Activated T-cell treated with anti-CD3 and anti-CD28 coated beads for 1 hour (primary cell): ENCODE measurements at regions not wholly inside any gene's neighbourhood (a gene's known extent, or its start where the extent isn't known, plus 50 kb on each side); places are given as distances from the start of the nearest gene placed in this dataset.

Experiments used
- DNase-seq: peaks from one replicate; pipeline ENCODE4 v3.0.0-alpha.2; 2020; ENCODE audit warnings: low read depth

DNA sequence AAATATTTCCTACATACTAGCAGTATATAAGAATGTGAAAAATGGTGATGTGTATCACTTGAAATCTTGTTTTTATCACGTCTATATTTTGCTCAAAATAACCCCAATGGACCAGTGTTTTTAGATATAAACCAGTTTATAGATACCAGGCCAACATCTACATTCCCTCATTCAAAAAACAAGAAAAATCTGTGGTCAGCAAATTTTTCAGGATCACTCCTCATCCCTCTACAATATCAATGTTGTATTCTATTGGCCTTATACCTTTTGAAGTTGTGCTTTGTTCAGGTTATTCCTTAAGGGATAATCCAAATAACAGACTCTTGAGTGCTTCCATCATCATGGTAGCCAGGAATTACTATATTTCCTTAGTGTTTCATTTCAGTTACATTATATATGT lies 332.9 kb upstream of the ARRDC4 start:
- DNase-seq: no peak

DNA sequence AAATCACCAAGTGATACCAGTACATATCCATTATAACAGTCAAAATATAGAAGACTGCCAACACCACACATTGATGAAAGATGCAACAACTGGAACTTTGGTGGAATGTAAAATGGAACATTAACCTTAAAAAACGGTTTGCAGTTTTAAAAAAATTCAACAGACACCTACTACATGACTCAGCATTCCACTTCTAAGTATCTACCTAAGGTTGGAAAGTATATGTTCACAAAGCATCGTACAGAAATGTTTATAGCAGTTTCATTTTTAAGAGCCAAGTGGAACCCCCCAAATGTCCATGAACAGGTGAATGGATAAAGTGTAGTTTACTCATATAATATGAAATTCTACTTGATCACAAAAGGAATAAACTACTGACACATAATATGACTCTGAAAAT lies 314.7 kb upstream of the ARRDC4 start:
- DNase-seq: no peak

DNA sequence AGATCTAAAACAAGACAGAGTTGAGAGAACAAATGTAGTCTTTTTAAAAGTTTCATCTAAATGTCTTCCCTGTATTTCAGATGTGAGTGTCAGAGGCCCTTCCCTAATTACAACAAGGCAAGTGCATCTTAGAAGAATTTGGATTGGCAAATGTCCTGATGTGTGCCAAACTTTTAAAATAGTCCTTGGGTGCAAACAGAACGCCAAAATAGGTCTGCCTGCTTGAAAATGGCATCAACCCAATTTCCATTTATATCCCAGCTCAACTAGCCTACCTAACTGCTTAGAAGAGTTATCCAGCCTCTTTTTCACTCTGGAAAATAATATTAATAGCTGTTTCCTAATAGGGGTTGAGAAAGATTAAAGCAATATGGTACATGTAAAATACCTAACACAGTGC lies 311.8 kb upstream of the ARRDC4 start:
- no peak for DNase-seq

DNA sequence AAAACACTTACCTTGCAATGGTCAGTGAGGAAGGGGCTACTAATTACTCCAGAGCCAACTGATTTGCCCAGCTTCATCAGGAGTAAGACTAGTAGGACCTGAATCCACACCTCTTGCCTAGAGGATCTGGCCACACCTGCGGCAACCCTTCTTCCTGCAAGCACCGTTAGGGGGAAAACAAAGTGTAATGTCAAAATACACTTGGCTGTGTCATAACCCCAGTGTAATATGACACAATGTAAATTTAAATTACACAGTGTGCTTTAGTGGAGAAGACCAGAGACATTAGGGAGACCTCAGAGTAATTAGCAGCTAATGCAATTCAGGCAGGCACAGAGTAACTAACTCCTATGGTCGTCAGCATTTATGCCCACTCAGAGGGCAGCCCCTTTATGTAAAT lies 308.5 kb upstream of the ARRDC4 start:
- DNase-seq: no peak

DNA sequence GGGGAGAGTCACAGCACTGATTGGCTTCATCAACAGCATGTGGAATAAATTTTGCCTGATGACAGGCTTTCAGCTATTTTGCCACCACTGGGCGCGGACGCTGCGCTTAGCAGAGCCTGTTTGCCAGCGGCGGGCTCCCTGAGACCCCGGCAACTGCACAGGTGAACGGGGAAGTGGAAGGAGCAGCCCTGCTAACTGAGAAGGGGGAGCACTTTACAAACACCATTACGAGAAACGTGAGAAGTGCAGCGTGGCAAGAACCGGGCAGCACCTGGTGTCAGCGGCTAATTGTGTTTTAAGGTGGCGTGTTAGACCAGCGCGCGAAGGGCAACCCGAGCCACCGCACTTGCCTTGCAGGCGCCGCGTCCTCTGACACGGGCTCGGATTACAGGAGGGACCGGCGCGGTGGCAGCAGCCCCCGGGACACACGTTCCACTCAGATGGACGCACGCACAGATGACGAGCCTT lies 307.8 kb upstream of the ARRDC4 start:
- DNase-seq: no peak

DNA sequence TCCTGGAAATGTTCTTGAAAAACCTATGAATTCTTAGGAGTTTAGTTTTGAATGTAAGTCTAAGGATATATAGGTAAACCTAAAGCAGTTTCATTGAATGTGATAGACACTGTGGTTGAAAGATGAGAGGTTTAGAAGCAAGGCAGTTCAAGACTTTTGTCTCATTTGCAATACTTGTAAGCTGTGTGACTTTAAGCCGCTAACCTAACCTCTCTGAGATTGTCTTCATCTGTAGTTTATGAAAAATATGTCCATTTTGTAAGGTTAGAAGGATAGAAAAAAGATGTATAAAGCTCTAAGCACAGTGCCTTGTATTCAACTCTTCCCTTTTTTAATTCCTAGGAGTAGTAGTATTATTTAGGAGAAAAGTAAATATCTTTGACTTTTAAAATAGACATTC lies 306.6 kb upstream of the ARRDC4 start:
- no peak for DNase-seq

DNA sequence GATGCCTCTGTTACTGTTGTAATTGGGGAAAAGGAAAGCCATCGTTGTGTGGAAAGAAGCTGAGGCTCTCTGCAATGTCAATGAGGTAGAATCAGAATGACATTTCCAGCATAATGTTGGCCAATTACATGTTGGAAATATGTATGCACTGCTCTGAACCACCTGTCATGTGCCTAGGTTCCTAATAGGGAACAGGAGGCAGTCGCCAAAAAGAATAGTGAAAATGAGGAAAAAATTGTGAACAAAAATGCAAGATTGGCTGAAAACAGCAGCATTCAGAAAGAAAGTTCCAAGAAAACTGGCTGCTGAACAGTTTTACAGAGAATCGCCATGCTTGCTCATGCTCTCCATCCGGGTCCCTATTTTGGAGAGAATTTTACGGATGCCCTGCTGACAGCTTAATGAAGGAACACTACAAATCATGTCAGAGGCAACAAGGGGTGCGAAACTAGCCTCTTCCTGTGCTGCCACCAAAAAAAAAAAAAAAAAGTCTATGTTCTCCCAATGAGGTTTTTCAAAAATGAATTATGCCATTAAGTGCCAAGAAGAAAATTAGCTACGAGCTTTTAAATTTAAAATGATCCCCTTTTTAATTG lies 305.9 kb upstream of the ARRDC4 start:
- no peak for DNase-seq

DNA sequence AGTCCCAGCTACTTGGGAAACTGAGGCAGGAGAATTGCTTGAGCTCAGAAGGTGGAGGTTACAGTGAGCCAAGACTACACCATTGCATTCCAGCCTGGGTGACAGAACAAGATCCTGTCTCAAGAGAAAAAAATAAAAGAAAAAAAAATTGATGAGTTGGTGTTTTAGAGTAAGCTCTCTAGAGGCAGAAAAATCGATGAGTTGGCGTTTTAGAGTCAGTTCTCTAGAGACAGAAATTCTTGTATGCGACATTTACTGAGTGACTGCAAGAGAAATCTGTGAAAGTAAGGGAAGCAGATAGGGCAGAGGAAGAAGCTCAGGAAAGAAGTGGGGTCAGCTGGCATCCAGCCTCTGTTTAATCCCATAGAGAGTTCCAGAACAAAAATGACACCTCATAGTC lies 298.7 kb upstream of the ARRDC4 start:
- DNase-seq: no peak

DNA sequence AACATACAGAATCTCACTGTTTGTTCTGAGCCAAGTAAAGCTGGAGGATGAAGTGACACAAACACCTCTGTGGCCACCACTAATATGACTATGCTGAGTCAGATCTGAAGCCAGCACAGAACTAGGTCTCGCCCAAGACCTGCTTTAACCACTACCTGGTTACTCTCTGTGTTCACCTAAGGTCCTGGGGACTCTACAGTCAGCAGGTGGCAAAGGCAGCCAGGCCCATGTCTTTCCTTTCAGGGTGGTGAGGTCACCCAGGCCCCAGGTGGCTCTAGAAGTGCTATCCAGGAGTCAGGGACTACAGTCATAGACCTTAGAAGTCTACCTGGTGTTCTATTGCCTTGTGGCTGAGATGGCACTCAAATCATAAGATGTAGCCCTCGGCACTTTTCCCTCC lies 287.9 kb upstream of the ARRDC4 start:
- no peak for DNase-seq

DNA sequence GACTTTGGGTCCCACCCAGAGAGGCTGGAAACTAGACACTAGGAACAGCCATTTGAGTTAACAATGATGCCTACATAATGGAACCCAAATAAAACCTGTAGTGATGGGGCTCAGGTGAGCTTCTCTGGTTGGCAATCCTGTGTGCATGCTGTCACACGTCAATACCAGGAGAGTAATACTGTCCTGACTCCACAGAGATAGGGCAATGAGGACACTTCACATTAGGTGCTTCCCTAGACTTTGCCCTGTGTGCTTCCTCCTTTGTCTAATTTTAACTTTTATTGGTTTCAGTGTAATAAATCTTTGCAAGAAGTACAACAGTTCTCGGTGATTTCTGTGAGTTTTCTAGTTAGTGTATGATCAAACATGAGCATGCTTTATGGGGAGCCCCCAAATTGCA lies 281.8 kb upstream of the ARRDC4 start:
- DNase-seq: no peak

DNA sequence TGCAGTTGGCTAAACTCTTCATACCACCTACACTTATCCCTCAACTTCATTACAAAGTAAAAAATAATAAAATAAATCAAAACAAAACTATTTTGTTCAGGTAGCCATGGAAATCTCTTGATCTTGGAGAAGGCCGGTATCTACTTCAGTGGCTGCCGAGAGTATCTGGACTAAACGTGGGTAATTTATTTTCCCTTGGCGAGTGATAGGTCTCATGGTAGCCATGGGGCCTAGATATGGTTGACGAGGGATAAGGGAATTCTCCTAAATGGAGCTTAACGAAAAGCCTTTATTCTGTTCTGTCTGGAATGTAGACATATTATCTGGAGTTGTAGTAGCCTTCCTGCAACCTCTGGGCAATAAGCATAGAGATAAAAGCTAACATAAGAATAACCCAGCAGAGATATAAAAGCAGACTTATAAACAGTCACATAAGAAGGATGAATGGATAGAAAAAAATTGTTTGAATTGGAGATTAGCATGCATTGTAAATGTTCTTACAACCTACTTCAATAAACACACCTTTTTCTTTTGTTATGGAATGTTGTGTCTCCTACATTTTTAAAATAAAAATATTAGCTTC lies 281.3 kb upstream of the ARRDC4 start:
- no peak for DNase-seq

DNA sequence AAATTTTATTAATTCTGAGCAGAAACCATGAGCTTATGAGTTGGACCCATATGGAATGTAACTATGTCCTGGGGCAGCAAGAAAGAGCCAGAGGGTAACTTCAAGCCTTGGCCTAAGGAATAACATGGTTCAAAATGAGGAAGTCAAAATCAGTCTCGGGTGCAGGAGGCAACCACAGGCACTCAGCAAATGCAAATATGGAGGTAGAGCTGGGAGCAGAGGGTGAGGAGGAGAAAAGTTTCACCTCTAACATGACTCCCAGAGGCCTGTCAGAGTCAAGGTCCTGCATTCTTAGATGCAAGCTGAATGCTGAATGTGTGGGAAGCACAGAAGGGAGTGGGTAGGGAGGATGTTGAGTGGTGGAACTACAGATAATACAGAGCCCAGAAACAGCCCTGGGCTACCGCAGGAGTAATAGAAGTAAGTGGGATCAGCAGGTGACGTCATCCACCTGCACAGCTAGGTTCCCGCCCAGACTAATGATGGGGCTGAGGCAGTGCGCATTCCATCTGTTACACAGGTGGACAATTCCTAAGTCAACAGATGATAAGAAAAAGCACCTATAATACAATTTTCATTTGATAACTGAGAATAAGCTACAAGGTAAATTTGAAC lies 279.8 kb upstream of the ARRDC4 start:
- no peak for DNase-seq

DNA sequence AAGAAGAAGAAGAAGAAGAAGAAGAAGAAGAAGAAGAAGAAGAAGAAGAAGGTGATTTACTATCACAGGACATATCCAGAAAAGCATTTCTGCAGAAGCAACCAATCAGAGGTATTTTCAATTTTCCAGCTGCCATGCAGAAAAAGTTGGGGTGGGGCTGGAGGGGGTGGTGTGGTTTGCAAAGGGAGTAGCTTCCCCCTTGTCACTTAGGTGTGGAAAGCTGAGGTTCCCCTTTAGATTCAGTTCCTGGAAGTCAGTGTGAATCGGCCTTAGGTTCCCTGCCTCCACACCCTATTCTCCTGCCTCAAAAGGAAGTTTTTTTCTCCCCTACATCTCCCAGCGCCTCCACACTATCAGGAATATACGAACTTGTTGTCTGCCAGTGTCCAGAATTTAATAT lies 276.7 kb upstream of the ARRDC4 start:
- no peak for DNase-seq

DNA sequence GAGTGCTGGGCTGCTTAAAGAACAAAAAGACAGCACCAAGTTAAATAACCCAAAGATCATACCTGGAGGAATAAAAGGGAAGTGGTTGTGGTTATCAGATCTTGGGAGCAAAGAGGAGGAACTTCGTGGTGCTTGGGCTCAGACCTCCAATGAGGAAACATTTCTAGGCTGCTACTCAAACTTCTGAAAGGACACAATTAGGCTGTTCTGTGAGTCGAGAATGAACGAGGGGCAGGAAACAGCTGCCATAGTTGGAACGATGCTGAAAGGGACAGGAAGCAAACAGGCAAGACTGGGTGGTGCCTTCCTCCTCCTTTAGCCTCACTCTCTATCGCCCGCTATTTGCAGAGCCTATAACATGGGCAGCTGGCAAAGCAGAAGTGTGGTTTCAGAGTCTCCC lies 276.3 kb upstream of the ARRDC4 start:
- no peak for DNase-seq

DNA sequence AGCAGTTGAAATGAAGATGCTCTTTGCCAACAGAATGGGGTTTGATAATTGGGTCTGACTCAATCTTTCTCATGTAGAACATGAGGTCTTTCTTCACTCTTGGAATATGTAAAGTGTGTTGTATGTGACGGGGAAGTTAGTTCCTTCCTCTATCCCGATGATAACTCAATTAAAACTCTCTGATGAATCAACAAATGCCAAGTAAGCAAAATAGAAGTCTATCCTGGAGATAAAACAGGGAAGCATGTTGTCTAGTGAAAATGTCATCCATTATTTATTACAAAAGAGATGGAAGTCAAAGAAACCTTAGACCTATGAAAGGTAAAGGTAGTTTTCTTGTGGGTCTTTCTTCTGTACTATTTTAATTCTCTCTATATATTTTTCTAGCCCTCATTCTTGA lies 274.2 kb upstream of the ARRDC4 start:
- DNase-seq: no peak

DNA sequence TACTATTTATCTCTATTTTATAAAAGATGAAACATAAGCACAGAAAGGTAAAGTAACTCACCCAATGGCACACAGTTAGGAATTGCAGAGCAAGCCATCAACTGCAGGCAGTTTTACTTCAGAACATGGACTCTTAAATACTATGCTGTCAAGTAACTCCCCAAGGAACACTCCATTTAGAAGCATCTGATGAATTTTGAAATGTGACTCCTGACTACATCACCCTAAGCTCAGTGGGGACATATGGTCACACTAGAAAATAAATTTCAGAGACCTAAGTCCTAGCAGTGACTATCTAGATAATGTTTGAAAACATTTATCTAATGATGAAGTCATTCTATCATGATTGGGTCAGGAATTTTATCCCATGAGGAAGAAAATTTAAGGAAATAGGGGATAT lies 272.8 kb upstream of the ARRDC4 start:
- no peak for DNase-seq

DNA sequence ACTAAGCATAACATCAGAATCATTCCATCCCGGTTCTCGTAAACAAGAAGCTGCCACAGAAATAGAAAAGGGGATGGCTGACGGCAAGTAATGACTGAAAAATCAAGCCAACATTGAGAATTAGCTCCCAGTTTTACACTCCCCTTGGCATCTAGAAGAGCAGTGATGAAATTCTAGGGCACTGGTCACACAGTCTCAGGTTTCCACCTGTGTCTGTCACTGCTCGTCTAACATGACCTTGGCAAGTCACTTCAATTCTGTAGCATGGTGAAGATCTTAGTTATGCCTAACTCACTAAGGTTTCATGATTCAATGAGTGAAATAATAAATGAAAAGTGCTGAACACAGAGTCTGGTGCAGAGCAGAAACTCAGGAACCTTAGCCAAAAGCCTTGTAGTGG lies 272.3 kb upstream of the ARRDC4 start:
- DNase-seq: no peak

DNA sequence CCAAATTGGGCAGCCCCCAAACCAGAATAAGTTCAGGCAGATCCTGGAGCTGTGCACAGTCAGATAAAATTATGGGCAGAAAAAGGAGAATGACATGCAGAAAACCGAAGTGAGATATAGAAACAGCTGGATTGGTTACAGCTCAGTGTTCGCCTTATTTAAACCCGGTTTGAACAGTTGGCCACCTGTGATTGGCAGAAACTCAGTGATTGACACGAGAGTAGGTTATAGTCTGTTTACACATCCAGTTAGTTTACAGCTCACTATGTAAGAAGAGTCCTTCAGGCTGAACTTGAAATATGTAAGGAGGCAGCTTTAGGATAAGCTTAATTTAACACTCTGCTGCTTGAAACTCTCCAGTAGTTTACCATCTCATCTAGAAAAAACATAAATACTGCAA lies 271.6 kb upstream of the ARRDC4 start:
- no peak for DNase-seq

DNA sequence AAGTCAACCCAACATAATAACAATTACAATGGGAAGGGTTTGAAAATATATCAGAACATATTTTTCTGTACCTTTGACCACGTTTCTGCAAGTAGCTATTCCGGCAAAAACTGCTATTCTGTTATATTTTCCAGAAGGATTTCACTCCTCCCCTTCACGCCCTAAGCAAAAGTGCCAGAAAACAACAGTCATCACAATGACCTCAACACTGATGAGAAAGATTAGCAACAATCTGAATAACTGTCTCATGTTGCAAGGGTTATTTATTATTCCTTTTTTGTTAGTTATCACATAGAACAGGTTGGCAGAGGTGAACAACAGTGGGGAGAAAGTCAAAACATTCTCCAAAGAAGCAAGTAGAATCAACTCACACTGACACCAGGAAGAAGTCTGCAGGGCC lies 269.4 kb upstream of the ARRDC4 start:
- no peak for DNase-seq

DNA sequence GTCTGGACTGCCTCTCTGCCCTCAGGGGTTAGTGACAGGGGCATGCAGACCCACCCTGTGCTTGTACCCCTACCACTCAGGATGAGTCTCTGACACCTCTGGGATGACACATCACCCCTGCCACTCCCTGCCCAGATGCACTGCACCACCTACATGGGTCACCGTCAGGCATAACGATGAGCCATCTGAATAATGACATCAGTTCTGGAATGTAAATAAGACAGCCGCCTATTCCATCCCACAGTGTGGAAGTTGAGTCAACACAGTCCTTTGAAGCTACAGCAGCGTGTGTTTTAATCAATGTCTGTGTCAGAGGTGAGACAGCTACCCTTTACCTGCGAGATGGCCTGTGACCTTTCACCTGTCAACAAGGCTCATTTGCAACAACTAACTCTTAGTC lies 268.7 kb upstream of the ARRDC4 start:
- DNase-seq: no peak

DNA sequence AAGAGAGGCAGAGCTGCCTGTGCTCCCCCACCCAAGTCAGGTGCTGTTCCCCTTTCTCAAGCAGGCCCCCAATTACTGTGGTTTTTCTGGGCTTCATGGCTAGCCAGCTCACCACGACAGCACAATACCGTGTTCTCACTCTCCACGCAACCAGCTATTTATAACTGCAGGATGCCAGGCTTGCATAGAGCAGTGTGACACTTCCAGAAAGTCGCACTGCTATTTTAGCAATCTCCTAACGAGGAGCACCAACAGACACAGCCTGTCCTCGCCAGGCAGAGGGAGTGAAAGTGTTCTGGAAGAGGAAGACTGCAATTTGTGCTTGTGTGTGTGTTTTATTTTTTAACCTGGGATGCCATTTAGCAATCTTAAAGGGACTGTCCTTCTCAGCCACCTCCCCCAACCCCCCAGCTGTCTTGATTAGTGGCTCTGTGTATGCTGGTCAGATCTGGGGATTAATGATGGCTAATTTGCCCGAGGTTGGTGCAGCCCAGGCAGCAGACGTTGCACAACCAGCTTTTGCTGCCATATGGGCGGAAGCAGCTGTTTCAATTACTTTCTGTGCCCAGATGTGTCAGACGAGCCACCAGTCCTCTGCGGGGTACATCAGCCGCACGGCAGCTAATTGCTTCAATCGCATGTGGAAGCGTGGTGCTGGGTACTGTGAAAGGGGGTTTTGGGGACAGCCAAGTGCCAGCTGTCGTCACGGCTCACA lies 268.0 kb upstream of the ARRDC4 start:
- DNase-seq: no peak

DNA sequence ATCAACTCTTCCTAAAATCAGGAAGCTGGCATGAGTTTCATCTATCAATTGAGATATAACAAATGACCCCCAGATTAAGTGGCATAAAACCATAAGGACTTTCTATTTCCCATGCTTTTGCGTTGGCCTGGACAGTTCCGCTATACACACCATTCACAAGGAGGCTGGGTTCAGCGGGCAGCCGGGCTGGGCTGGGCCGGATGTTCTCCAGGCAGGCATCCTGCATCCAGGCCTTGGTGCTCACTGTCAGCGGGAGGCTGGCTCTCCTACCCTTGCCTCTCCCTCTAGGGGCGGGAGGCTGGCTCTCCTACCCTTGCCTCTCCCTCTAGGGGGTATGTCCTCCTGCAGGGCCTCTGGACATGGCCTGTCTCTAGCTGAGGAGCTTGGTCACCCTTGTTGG lies 266.0 kb upstream of the ARRDC4 start:
- no peak for DNase-seq

DNA sequence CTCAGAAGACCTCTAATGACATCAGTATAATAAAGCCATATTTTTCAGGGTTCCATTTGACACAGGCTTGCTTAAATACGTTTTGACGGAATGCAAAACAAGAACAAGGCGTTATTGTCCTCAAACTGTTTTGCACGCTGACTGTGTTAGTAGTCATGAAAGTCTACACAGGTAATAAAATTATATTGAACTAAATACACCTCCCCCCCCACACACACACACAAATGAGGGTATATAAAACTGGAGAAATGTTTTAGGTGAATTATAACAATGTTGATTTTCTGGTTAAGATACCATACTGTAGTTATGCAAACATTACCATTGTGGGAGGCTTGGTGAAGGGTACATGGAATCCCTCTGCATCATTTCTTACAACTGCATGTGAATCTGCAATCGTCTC lies 257.1 kb upstream of the ARRDC4 start:
- DNase-seq: no peak
